MM.1S (cell line): ENCODE measurements at regions not wholly inside any gene's neighbourhood (a gene's known extent, or its start where the extent isn't known, plus 50 kb on each side); places are given as distances from the start of the nearest gene placed in this dataset.

Source experiments
- DNase-seq: peaks from one replicate; pipeline ENCODE4 v3.0.0-alpha.2; 2015
- H2AFZ ChIP-seq: fragments of 300-600 bp; sonication (generic); 2 replicates; pipeline ENCODE4 v1.6.0; 2016; ENCODE audit warnings: antibody characterized with exemption, low read length
- H3F3A ChIP-seq: fragments of 300-600 bp; sonication (generic); 2 replicates; pipeline ENCODE4 v1.6.1; 2016; ENCODE audit warnings: mild to moderate bottlenecking, antibody characterized with exemption, low read length, moderate library complexity, mixed read lengths; ENCODE audit not compliant: insufficient read depth
- H3K27ac ChIP-seq: fragments of 300-600 bp; sonication (generic); 2 replicates; pipeline ENCODE4 v1.5.1; 2016; ENCODE audit warnings: mild to moderate bottlenecking, low read length
- H3K27me3 ChIP-seq: fragments of 300-600 bp; sonication (generic); replicated peaks from 2 replicates; pipeline ENCODE4 v1.6.0; 2016; ENCODE audit warnings: low read length; ENCODE audit not compliant: insufficient read depth
- H3K36me3 ChIP-seq: fragments of 300-600 bp; sonication (generic); replicated peaks from 2 replicates; pipeline ENCODE4 v1.6.1; 2016; ENCODE audit warnings: mild to moderate bottlenecking, low read length, mixed read lengths; ENCODE audit not compliant: insufficient read depth
- H3K4me1 ChIP-seq: fragments of 300-600 bp; sonication (generic); 2 replicates; pipeline ENCODE4 v1.6.1; 2016; ENCODE audit warnings: low read length, mixed read lengths
- H3K4me2 ChIP-seq: fragments of 300-600 bp; sonication (generic); 2 replicates; pipeline ENCODE4 v1.6.0; 2016; ENCODE audit warnings: low read depth, low read length
- H3K4me3 ChIP-seq: fragments of 300-600 bp; sonication (generic); 2 replicates; pipeline ENCODE4 v1.5.1; 2016; ENCODE audit warnings: low read length, mixed read lengths
- H3K79me2 ChIP-seq: fragments of 300-600 bp; sonication (generic); 2 replicates; pipeline ENCODE4 v1.6.1; 2016; ENCODE audit warnings: mixed run types, low read length, mixed read lengths
- H3K9ac ChIP-seq: fragments of 300-600 bp; sonication (generic); 2 replicates; pipeline ENCODE4 v1.6.1; 2016; ENCODE audit warnings: low read length, mixed read lengths
- H3K9me2 ChIP-seq: fragments of 300-600 bp; sonication (generic); replicated peaks from 2 replicates; pipeline ENCODE4 v1.6.1; 2016; ENCODE audit warnings: mild to moderate bottlenecking, low read length, mixed read lengths; ENCODE audit not compliant: insufficient read depth
- H3K9me3 ChIP-seq: fragments of 300-600 bp; sonication (generic); replicated peaks from 2 replicates; pipeline ENCODE4 v1.6.1; 2016; ENCODE audit warnings: mild to moderate bottlenecking, low read length, mixed read lengths; ENCODE audit not compliant: insufficient read depth
- H4K20me1 ChIP-seq: fragments of 300-600 bp; sonication (generic); 2 replicates; pipeline ENCODE4 v1.6.1; 2016; ENCODE audit warnings: mild to moderate bottlenecking, low read length, moderate library complexity, mixed read lengths; ENCODE audit not compliant: insufficient read depth
- CTCF ChIP-seq: fragments of 300-600 bp; sonication (generic); IDR thresholded peaks from 2 replicates; pipeline ENCODE4 v1.5.1; 2016; ENCODE audit warnings: antibody characterized with exemption, low read length, mixed read lengths
- EZH2 ChIP-seq: fragments of 300-600 bp; sonication (generic); optimal IDR thresholded peaks from 2 replicates; pipeline ENCODE3; 2017; ENCODE audit warnings: low read depth, mild to moderate bottlenecking, antibody characterized with exemption, low read length, mixed read lengths
- EZH2phosphoT487 ChIP-seq: fragments of 300-600 bp; sonication (generic); IDR thresholded peaks from 2 replicates; pipeline ENCODE4 v1.6.1; 2018; ENCODE audit warnings: antibody characterized with exemption, low read length

GRCh38 chr11:69361048-69361447 lies 67.1 kb downstream of the MYEOV start:
- H3K79me2 ChIP-seq, result no peaks in the 10 kb centered on the region
- TF ChIP-seq CTCF, result no peak
- no peak for TF ChIP-seq EZH2phosphoT487
- no peak for TF ChIP-seq EZH2
- H3K4me2 ChIP-seq, result no peak overlapping the region
- no peak overlapping the region for H3K27ac ChIP-seq
- H2AFZ ChIP-seq, result no peak overlapping the region
- H3K9me2 ChIP-seq, result no peaks in the 10 kb centered on the region
- no peaks in the 10 kb centered on the region for H3K4me1 ChIP-seq
- H3F3A ChIP-seq, result no peaks in the 10 kb centered on the region
- no peaks in the 10 kb centered on the region for H4K20me1 ChIP-seq
- no peak overlapping the region for H3K9ac ChIP-seq
- no peaks in the 10 kb centered on the region for H3K36me3 ChIP-seq
- no peaks in the 10 kb centered on the region for H3K9me3 ChIP-seq
- no peaks in the 10 kb centered on the region for H3K27me3 ChIP-seq
- DNase-seq, result no peak
- H3K4me3 ChIP-seq, result no peak overlapping the region

- H4K20me1 ChIP-seq, result no peaks in the 10 kb centered on the region
- no peak for DNase-seq
- H3K4me2 ChIP-seq, result no peak overlapping the region
- no peaks in the 10 kb centered on the region for H3K9me3 ChIP-seq
- no peak overlapping the region for H2AFZ ChIP-seq
- no peak overlapping the region for H3K9ac ChIP-seq
- TF ChIP-seq EZH2phosphoT487 (no peak), EZH2 (no peak), CTCF (no peak)
- H3K4me1 ChIP-seq, result no peaks in the 10 kb centered on the region
- no peaks in the 10 kb centered on the region for H3K27me3 ChIP-seq
- H3K4me3 ChIP-seq, result no peak overlapping the region
- H3K9me2 ChIP-seq, result no peaks in the 10 kb centered on the region
- H3K79me2 ChIP-seq, result no peaks in the 10 kb centered on the region
- H3F3A ChIP-seq, result no peaks in the 10 kb centered on the region
- no peaks in the 10 kb centered on the region for H3K36me3 ChIP-seq
- no peak overlapping the region for H3K27ac ChIP-seq
Observed at GRCh38 chr11:69361466-69361865, 67.5 kb downstream of the MYEOV start.

- no peak overlapping the region for H3K9ac ChIP-seq
- H3F3A ChIP-seq, result no peaks in the 10 kb centered on the region
- H3K4me3 ChIP-seq, result no peak overlapping the region
- TF ChIP-seq EZH2 (no peak), CTCF (no peak), EZH2phosphoT487 (no peak)
- no peaks in the 10 kb centered on the region for H3K9me3 ChIP-seq
- no peak overlapping the region for H3K4me2 ChIP-seq
- H3K79me2 ChIP-seq, result no peaks in the 10 kb centered on the region
- no peak overlapping the region for H2AFZ ChIP-seq
- H3K27ac ChIP-seq, result no peak overlapping the region
- H3K36me3 ChIP-seq, result no peaks in the 10 kb centered on the region
- no peaks in the 10 kb centered on the region for H4K20me1 ChIP-seq
- DNase-seq, result no peak
- no peaks in the 10 kb centered on the region for H3K27me3 ChIP-seq
- no peaks in the 10 kb centered on the region for H3K9me2 ChIP-seq
- no peaks in the 10 kb centered on the region for H3K4me1 ChIP-seq
Observed at GRCh38 chr11:69362315-69362714, 68.4 kb downstream of the MYEOV start.

- Histone ChIP-seq H3K27ac (no peak overlapping the region), H3K4me1 (no peaks in the 10 kb centered on the region), H3F3A (no peaks in the 10 kb centered on the region), H3K9me2 (no peaks in the 10 kb centered on the region), H3K36me3 (no peaks in the 10 kb centered on the region), H4K20me1 (no peaks in the 10 kb centered on the region), H3K4me3 (no peak overlapping the region), H3K4me2 (no peak overlapping the region), H3K27me3 (no peaks in the 10 kb centered on the region), H3K9ac (no peak overlapping the region), H2AFZ (no peak overlapping the region), H3K79me2 (no peaks in the 10 kb centered on the region), H3K9me3 (no peaks in the 10 kb centered on the region)
- no peak for DNase-seq
- TF ChIP-seq CTCF, result no peak
- TF ChIP-seq EZH2, result no peak
- no peak for TF ChIP-seq EZH2phosphoT487
Observed at GRCh38 chr11:69364921-69365320, 71.0 kb downstream of the MYEOV start.
